ENCODE measurements at regions not wholly inside any gene's neighbourhood (a gene's known extent, or its start where the extent isn't known, plus 50 kb on each side); places are given as distances from the start of the nearest gene placed in this dataset.
"Not testable (repeated sequence)": the region's sequence is repeated elsewhere in the genome, so short reads cannot be mapped to it uniquely, and the experiment has no call there.

GRCh38 chr2:21730141-21730540 is 606.4 kb downstream of the TDRD15 start:
- no peak for DNase-seq

GRCh38 chr2:21740484-21740883 is 616.7 kb downstream of the TDRD15 start:
- DNase-seq, result no peak

GRCh38 chr2:21746499-21746898 is 622.7 kb downstream of the TDRD15 start:
- DNase-seq, result no peak

GRCh38 chr2:21748501-21748900 is 624.7 kb downstream of the TDRD15 start:
- no peak for DNase-seq

GRCh38 chr2:21754164-21754788 is 630.5 kb downstream of the TDRD15 start:
- DNase-seq, result no peak

- DNase-seq, result no peak
Measured at GRCh38 chr2:21757805-21758430, 634.1 kb downstream of the TDRD15 start.

- DNase-seq, result no peak
Measured at GRCh38 chr2:21759819-21760218, 636.1 kb downstream of the TDRD15 start.

GRCh38 chr2:21761361-21761760 is 637.6 kb downstream of the TDRD15 start:
- DNase-seq, result no peak

- no peak for DNase-seq
Measured at GRCh38 chr2:21763501-21763900, 639.7 kb downstream of the TDRD15 start.

- DNase-seq, result no peak
Measured at GRCh38 chr2:21770787-21771186, 647.0 kb downstream of the TDRD15 start.

- DNase-seq, result no peak
Measured at GRCh38 chr2:21772624-21773023, 648.9 kb downstream of the TDRD15 start.

GRCh38 chr2:21773168-21773567 is 649.4 kb downstream of the TDRD15 start:
- no peak for DNase-seq

GRCh38 chr2:21774691-21775368 is 651.1 kb downstream of the TDRD15 start:
- DNase-seq, result no peak

- DNase-seq, result no peak
Measured at GRCh38 chr2:21779786-21780185, 656.0 kb downstream of the TDRD15 start.

GRCh38 chr2:21781962-21782361 is 658.2 kb downstream of the TDRD15 start:
- DNase-seq, result no peak

GRCh38 chr2:21782866-21783265 is 659.1 kb downstream of the TDRD15 start:
- no peak for DNase-seq

- DNase-seq, result no peak
Measured at GRCh38 chr2:21787941-21788340, 664.2 kb downstream of the TDRD15 start.

GRCh38 chr2:21790311-21790710 is 666.5 kb downstream of the TDRD15 start:
- DNase-seq, result not testable (repeated sequence)

- no peak for DNase-seq
Measured at GRCh38 chr2:21792571-21792970, 668.8 kb downstream of the TDRD15 start.

- DNase-seq, result no peak
Measured at GRCh38 chr2:21793461-21793860, 669.7 kb downstream of the TDRD15 start.

GRCh38 chr2:21794611-21795010 is 670.8 kb downstream of the TDRD15 start:
- no peak for DNase-seq

- DNase-seq, result no peak
Measured at GRCh38 chr2:21800356-21800755, 676.6 kb downstream of the TDRD15 start.

- no peak for DNase-seq
Measured at GRCh38 chr2:21803550-21803949, 679.8 kb downstream of the TDRD15 start.

- DNase-seq, result no peak
Measured at GRCh38 chr2:21804151-21804550, 680.4 kb downstream of the TDRD15 start.

Measured in effector CD4-positive, alpha-beta T cell (primary cell).